Activated T-helper 17 cell treated with anti-CD3 and anti-CD28 coated beads, Interleukin-2, amount 50 U/mL, for 72 hours (primary cell): ENCODE measurements at regions not wholly inside any gene's neighbourhood (a gene's known extent, or its start where the extent isn't known, plus 50 kb on each side); places are given as distances from the start of the nearest gene placed in this dataset.

Experiments
- ATAC-seq: fragments of 150-1000 bp; cut with Tn5 transposase; replicated peaks from 2 replicates; pipeline ENCODE4 v1.10.0; 2021; ENCODE audit warnings: mild to moderate bottlenecking, moderate library complexity
- H3K27ac Mint-ChIP-seq: one replicate; pipeline ENCODE4 v1.8.0; 2022; ENCODE audit warnings: mixed read lengths
- H3K27me3 Mint-ChIP-seq: one replicate; pipeline ENCODE4 v1.8.0; 2022; ENCODE audit warnings: mixed read lengths
- H3K36me3 Mint-ChIP-seq: one replicate; pipeline ENCODE4 v1.8.0; 2022; ENCODE audit warnings: low read depth, mild to moderate bottlenecking, mixed read lengths
- H3K4me1 Mint-ChIP-seq: one replicate; pipeline ENCODE4 v1.8.0; 2022; ENCODE audit warnings: mixed read lengths
- H3K4me3 Mint-ChIP-seq: one replicate; pipeline ENCODE4 v1.8.0; 2022; ENCODE audit warnings: mild to moderate bottlenecking, mixed read lengths
- H3K9me3 Mint-ChIP-seq: one replicate; pipeline ENCODE4 v1.8.0; 2022; ENCODE audit warnings: mixed read lengths

DNA sequence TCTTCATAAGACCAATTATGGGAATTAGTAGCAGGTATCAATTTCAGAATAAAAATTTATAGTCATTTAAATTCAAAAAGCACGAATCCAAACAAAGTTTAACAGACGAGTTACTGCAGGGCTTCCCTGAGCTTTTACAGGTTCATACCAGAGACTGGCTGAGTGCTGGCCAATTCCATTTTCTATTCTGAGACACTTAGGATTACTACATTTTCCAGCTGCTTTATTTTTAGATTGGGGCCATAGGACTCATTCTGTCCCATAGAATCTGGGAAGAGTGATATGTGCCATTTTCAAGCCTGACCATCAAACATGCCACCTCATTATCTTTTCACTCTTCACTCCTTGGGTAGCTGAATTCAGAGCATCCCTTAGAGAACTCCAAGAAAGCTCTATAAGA, 410.7 kb downstream of the DNAH5 start:
- Mint-ChIP-seq H3K9me3 (peaks cover 3% of the 10 kb centered on the region), H3K27me3 (no peaks in the 10 kb centered on the region), H3K4me1 (no peaks in the 10 kb centered on the region), H3K27ac (no peak overlapping the region), H3K4me3 (no peak overlapping the region), H3K36me3 (no peaks in the 10 kb centered on the region)
- ATAC-seq, result no peak

DNA sequence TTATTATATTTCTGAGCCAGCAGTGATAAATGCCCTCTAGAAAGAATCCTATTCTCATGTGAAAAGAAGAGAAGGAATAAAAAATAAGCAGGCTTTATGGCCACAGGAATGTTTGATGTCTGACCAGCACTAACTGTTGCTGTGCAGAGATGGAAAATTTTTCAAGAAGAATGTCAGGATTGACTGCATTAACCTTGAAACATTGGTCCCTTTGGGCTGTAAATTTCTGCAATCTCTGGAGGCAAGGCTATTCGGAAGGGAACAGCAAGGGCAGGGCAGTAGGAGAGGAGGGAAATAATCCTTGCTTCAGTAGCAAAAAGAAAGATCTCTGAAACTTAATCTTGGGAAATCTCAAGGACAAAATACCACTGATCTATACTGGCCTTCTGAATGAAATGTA, 415.2 kb downstream of the DNAH5 start:
- Mint-ChIP-seq H3K27me3 (no peaks in the 10 kb centered on the region), H3K4me1 (no peaks in the 10 kb centered on the region), H3K36me3 (no peaks in the 10 kb centered on the region), H3K4me3 (no peak overlapping the region), H3K27ac (no peak overlapping the region), H3K9me3 (peaks cover 4% of the 10 kb centered on the region)
- no peak for ATAC-seq

DNA sequence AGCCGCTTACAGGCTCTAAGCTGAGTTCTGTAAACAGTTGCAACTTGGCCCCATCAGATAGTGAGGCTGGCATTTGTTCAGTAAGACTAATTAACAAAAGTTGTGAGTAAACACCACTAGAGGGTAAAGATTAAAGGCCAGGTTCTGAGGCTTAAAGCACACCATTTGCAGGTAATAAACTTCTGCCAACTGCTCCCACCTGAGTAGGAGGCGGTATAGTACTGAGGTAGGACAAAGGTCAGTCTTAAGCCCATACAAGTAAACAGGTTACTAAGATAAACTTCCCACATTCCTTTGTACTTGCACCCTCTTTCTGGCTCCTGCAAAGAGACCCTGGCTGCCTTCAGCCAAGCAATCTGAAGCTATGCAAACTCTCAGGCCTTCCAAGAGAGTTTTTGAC, 419.6 kb downstream of the DNAH5 start:
- no peak overlapping the region for H3K4me3 Mint-ChIP-seq
- H3K9me3 Mint-ChIP-seq, result peaks cover 15% of the 10 kb centered on the region
- ATAC-seq, result no peak
- H3K4me1 Mint-ChIP-seq, result no peaks in the 10 kb centered on the region
- no peaks in the 10 kb centered on the region for H3K36me3 Mint-ChIP-seq
- H3K27me3 Mint-ChIP-seq, result no peaks in the 10 kb centered on the region
- no peak overlapping the region for H3K27ac Mint-ChIP-seq

DNA sequence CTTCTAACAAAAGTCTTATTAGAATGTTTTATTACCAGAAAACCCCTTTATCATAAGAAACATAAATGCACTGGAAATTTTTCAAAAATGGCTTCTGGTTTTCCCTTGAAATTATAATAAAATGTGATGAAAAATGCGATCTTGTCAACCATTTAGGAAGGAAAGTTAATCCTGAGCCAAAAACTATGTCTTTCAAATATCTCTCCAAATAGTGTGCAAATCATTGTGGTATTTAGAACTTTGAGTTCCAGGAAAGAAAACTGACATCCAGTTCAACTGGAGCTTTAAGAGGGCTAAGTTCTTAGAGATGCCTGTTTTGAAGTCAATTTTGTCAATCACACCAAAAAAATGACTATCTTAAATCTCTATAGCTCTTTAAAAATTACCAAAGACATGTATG, 425.4 kb downstream of the DNAH5 start:
- H3K4me3 Mint-ChIP-seq, result no peak overlapping the region
- no peaks in the 10 kb centered on the region for H3K27me3 Mint-ChIP-seq
- peaks cover 18% of the 10 kb centered on the region for H3K9me3 Mint-ChIP-seq
- no peaks in the 10 kb centered on the region for H3K36me3 Mint-ChIP-seq
- no peak overlapping the region for H3K27ac Mint-ChIP-seq
- H3K4me1 Mint-ChIP-seq, result no peaks in the 10 kb centered on the region
- ATAC-seq, result no peak

DNA sequence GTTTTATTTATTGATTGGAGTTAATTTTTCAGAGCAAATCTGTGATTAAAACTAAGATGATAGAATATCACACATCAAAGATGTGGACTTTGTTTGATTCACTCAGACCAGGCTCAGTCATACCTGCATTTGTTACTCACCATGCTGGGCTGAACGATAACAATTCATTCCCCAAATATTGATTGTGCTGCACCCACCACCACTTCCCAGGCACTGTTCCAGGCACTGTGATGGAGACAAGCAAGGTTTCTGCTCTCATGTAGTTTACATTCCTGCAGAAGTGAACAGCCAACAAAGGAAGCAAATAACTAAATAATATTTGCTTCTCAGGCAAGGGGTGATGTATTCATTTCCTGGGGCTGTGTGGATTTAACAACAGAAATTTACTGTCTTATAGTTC, 428.3 kb downstream of the DNAH5 start:
- no peaks in the 10 kb centered on the region for H3K36me3 Mint-ChIP-seq
- no peak for ATAC-seq
- H3K9me3 Mint-ChIP-seq, result peaks cover 17% of the 10 kb centered on the region
- no peak overlapping the region for H3K27ac Mint-ChIP-seq
- H3K4me3 Mint-ChIP-seq, result no peak overlapping the region
- no peaks in the 10 kb centered on the region for H3K4me1 Mint-ChIP-seq
- H3K27me3 Mint-ChIP-seq, result no peaks in the 10 kb centered on the region

DNA sequence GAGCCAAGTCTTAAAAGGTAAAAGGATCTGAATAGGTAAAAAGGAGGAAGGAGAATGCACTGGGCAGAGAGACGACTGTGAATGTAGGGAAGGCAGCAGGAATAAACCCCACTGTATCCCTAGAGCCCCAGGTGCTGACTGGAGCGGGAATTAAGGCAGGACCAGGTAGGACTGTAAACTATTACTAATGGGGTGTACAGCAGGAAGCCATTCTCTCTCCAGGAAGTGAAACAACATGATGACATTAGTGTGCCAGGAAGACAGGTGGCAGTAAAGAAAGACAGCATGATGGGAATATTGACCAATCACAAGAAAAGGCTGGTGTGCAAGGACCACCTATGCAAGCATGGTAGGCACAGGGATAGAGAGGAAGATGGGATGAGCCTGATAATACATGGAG, 433.0 kb downstream of the DNAH5 start:
- Mint-ChIP-seq H3K27ac (no peak overlapping the region), H3K9me3 (peaks cover 12% of the 10 kb centered on the region), H3K4me1 (no peaks in the 10 kb centered on the region), H3K27me3 (no peaks in the 10 kb centered on the region), H3K4me3 (no peak overlapping the region), H3K36me3 (no peaks in the 10 kb centered on the region)
- ATAC-seq, result no peak

- H3K27me3 Mint-ChIP-seq, result no peaks in the 10 kb centered on the region
- peaks cover 18% of the 10 kb centered on the region for H3K9me3 Mint-ChIP-seq
- H3K4me3 Mint-ChIP-seq, result no peak overlapping the region
- no peak overlapping the region for H3K27ac Mint-ChIP-seq
- no peaks in the 10 kb centered on the region for H3K36me3 Mint-ChIP-seq
- no peaks in the 10 kb centered on the region for H3K4me1 Mint-ChIP-seq
- no peak for ATAC-seq
Observed at GRCh38 chr5:13510616-13511015, 433.9 kb downstream of the DNAH5 start.

GRCh38 chr5:13508559-13508958, 435.9 kb downstream of the DNAH5 start:
- no peak for ATAC-seq
- Mint-ChIP-seq H3K4me1 (no peaks in the 10 kb centered on the region), H3K4me3 (no peak overlapping the region), H3K27ac (no peak overlapping the region), H3K36me3 (no peaks in the 10 kb centered on the region), H3K9me3 (peaks cover 13% of the 10 kb centered on the region), H3K27me3 (no peaks in the 10 kb centered on the region)

- ATAC-seq, result no peak
- no peaks in the 10 kb centered on the region for H3K36me3 Mint-ChIP-seq
- H3K4me1 Mint-ChIP-seq, result no peaks in the 10 kb centered on the region
- H3K27me3 Mint-ChIP-seq, result no peaks in the 10 kb centered on the region
- H3K27ac Mint-ChIP-seq, result no peak overlapping the region
- peaks cover 8% of the 10 kb centered on the region for H3K9me3 Mint-ChIP-seq
- H3K4me3 Mint-ChIP-seq, result no peak overlapping the region
Observed at GRCh38 chr5:13505326-13505725, 439.2 kb downstream of the DNAH5 start.

DNA sequence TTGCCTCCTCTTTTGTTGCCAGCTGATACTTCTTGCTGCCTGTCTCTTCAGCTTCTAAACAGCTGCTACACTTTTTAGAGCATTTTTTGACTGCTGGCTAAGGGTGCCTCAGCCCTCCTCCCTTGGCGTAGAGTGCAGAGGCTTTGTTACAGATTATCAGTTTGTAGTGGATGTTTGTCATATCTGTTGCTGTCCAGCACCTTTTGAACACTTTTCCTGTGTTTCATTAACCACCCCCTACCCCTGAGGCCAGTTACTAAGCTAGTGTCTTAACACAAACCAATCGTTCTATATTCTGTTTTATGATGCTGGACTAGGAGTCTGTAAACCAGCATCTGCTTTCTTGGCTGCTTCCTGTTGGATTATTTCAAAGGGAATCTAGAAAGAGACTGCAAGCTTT, 441.5 kb downstream of the DNAH5 start:
- no peak for ATAC-seq
- H3K9me3 Mint-ChIP-seq, result peaks cover 18% of the 10 kb centered on the region
- H3K36me3 Mint-ChIP-seq, result no peaks in the 10 kb centered on the region
- no peak overlapping the region for H3K4me3 Mint-ChIP-seq
- H3K27me3 Mint-ChIP-seq, result no peaks in the 10 kb centered on the region
- H3K27ac Mint-ChIP-seq, result no peak overlapping the region
- H3K4me1 Mint-ChIP-seq, result no peaks in the 10 kb centered on the region

DNA sequence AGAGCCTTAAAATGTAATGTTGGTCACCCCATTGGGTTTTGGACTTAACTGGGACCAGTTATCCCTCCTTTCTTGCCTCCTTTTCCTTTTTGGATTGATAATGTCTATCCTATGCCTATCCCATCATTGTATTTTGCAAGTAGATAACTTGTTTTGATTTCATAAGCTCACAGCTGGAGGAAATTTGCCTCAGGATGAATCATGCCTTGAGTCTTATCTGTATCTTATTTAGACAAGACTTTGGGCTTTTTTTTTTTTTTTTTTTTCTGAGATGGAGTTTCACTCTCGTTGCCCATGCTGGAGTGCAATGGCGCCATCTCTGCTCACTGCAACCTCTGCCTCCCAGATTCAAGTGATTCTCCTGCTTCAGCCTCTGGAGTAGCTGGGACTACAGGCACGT, 443.3 kb downstream of the DNAH5 start:
- Mint-ChIP-seq H3K36me3 (no peaks in the 10 kb centered on the region), H3K9me3 (peaks cover 14% of the 10 kb centered on the region), H3K27ac (no peak overlapping the region), H3K4me1 (no peaks in the 10 kb centered on the region), H3K4me3 (no peak overlapping the region), H3K27me3 (no peaks in the 10 kb centered on the region)
- ATAC-seq, result no peak

GRCh38 chr5:13498279-13498678, 446.2 kb downstream of the DNAH5 start:
- Mint-ChIP-seq H3K4me3 (no peak overlapping the region), H3K9me3 (peaks cover 10% of the 10 kb centered on the region), H3K27me3 (no peaks in the 10 kb centered on the region), H3K27ac (no peak overlapping the region), H3K4me1 (no peaks in the 10 kb centered on the region), H3K36me3 (no peaks in the 10 kb centered on the region)
- no peak for ATAC-seq

GRCh38 chr5:13488254-13488931, 456.1 kb downstream of the DNAH5 start:
- peaks cover 3% of the 10 kb centered on the region for H3K9me3 Mint-ChIP-seq
- ATAC-seq, result no peak

GRCh38 chr5:13480834-13481233, 463.7 kb downstream of the DNAH5 start:
- no peaks in the 10 kb centered on the region for H3K27me3 Mint-ChIP-seq
- H3K27ac Mint-ChIP-seq, result no peak overlapping the region
- ATAC-seq, result no peak
- no peak overlapping the region for H3K4me3 Mint-ChIP-seq
- H3K4me1 Mint-ChIP-seq, result no peaks in the 10 kb centered on the region
- no peaks in the 10 kb centered on the region for H3K9me3 Mint-ChIP-seq
- no peaks in the 10 kb centered on the region for H3K36me3 Mint-ChIP-seq

More at GRCh38 chr5:13488254-13488931, 456.1 kb downstream of the DNAH5 start:
- Mint-ChIP-seq H3K27me3 (no peaks in the 10 kb centered on the region), H3K4me1 (peaks cover 6% of the 10 kb centered on the region), H3K4me3 (peak overlapping the region; percentile 14), H3K27ac (no peak overlapping the region), H3K36me3 (no peaks in the 10 kb centered on the region)

DNA sequence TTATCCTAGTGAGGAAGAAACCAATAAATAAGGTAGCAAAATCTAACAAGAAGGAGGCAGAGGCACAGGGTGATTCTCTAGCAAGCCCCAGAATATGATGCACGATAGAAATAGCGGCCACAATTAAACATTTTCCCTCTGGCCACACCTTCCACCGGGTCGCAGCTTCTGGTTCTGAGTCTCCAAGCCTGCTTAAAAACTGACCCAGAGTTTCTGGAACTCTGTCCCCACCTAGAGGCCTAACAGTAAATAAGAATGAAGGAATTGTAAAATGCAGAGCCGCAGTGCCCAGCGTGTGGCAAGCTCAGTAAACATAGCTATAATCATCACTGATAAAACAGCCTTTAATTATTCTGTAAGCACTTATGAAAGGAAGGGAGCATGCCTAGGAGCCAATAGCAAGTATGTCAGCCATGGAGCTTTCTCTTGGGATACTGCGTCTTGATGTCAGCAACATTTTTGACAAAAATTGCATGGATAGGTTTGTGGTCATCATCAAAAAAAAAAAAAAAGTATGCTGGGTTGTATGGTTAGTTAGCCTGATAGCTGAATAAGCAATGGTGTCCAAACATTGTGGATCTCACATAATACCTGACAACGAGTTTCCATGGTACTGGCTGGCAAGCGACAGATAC, 465.5 kb downstream of the DNAH5 start:
- no peak overlapping the region for H3K4me3 Mint-ChIP-seq
- H3K27ac Mint-ChIP-seq, result no peak overlapping the region
- H3K9me3 Mint-ChIP-seq, result no peaks in the 10 kb centered on the region
- H3K4me1 Mint-ChIP-seq, result no peaks in the 10 kb centered on the region
- H3K27me3 Mint-ChIP-seq, result no peaks in the 10 kb centered on the region
- ATAC-seq, result no peak
- H3K36me3 Mint-ChIP-seq, result no peaks in the 10 kb centered on the region
